Fibroblast of skin of left biceps (primary cell): ENCODE measurements at regions not wholly inside any gene's neighbourhood (a gene's known extent, or its start where the extent isn't known, plus 50 kb on each side); places are given as distances from the start of the nearest gene placed in this dataset.
"Not testable (repeated sequence)": the region's sequence is repeated elsewhere in the genome, so short reads cannot be mapped to it uniquely, and the experiment has no call there.

Experiments used
- DNase-seq, 2 experiments: peaks; one replicate each; pipeline ENCODE4 v3.0.0-alpha.2; 2013; ENCODE audit warnings: low read depth in 2 of 2

DNA sequence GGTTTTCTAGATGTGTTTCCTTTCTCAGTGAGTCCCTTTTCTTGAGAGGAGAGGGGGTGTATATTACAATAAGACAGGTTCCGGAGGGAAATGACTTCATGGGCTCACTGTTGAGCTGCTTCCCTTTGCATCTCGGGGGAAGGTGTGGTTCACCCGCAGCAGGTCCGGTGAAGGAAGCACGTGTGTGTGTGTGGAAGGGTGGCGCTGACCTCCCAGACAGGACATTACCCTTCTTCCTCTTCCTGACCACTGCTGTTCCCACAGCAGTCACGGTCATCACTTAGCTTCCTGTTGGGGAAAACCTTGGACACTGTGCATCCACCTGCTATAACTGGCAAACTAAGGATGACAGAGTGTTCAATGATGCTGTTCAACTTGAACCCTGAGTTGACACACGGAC, 83.6 kb downstream of the PLEKHG1 start:
- no peak for DNase-seq

DNA sequence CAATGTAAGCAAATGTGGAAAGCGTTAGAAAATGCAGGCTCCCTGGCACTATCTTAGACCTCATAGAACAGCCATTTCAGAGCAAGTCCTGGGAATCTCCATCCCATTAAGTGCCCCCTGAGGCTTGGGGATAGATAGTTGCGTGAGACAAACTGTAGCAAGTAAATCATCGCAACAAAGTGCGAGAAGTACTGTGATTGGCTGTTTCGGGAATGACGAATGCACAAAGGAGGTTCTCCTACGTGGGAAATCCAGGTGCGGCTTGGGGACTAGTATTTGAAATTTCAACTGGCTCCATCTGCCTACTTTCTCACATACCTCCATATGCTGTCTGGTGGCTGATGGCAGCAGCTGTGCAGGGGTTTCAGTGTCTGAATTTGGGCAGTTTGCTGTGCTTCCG, 84.5 kb downstream of the PLEKHG1 start:
- DNase-seq: no peak

DNA sequence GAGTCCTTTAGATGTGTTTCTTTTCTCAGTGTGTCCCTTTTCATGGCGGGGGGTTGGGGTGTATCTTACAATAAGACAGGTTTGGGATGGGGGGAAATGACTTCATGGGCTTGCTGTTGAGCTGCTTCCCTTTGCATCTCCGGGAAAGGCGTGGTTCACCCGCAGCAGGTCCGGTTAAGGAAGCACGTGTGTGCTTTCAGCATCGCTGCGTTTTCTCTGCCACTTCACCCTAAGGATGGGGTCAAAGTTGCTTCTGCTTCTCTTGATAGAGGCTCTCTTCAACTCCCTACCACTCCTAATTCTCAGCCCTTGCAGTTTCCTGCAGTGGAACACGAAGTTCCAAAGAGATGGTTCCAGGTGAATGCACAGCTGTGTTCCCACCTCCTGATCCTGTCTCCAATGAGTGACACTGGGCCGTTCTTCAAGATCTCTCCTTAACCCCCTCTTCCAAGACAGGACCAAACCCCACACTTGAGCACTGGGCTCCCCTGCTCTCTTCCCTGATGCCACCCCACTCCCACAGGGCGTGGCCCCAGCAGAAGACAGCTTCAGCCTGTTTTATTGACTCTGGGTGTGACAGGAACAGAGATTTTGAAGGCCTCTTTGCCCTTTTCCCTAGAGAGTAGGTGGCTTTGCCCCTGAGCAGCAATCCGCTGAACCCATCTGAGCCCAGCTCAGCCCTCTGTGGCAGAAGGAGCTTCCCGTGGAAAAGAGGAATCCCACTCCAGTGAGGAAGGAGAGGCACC, 85.2 kb downstream of the PLEKHG1 start:
- no peak for DNase-seq

DNA sequence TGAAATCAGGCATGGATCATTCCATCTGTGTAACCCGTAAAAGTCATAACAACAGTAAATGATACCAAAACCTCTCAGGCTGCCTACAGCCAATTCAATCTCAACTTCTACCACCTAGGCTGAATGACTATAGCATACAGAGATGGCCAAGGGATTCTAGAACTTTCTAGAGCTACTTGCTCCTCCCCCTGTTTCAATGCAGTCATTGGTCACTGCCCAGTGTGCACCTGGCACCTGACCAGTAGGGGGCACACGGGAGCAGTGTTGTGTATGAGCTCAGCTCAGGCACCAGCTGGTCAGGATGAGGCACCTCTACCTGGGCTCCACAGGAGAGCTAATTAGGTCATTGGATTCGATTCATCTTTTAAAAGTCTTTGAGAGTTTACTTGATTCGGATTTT, 86.2 kb downstream of the PLEKHG1 start:
- DNase-seq: no peak

DNA sequence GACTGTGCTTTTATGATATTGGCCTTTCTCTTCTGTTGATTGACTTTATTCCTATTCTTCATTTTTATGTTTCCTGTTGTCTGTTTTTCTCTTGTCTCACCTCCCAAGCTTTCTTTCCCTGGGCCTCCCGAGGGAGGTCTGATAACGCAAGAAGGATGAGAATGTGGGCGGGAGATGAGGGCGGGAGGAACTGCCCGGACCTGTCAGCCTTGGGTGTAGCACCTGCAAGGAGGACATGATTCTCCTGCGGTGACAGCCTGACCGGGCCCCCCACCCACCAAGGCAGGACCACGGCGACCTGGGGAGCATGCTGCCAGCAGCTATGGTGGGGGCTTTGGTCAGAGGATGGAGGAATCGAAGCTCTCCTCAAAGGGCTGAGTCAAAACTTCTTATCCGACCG, 86.9 kb downstream of the PLEKHG1 start:
- DNase-seq: no peak

- DNase-seq: no peak
Observed at GRCh38 chr6:150687508-150687907, 87.8 kb downstream of the PLEKHG1 start.

DNA sequence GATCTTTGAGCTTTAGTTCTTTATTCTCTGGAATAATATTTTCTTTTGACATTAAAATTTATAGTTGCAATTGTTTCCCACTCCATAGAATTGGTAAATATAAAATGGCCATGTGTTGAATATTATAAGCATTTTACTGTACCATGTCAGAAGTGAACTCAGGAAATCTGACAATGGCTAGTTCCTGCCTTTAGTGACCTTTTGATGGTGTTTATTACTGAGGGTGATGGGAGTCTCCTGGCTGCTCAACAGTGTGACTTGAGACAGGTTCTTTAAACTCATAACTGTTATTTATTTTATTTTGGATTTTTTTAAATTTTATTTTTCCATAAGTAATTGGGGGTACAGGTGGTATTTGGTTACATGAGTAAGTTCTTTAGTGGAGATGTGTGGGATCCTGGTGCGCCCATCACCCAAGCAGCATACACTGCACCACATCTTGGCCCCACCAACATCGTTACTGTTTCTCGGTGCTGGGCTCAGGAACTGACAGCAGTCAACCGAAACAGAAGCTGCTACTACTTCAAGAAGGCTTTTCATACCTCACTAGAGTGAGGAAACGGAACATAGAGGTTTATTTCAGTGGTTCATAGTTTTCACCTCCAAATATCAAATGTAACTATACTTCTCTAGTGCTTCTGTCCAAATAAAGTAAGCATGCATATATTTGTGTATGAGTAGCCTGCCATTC, 90.4 kb downstream of the PLEKHG1 start:
- no peak for DNase-seq

- no peak for DNase-seq
Observed at GRCh38 chr6:150690681-150691080, 91.0 kb downstream of the PLEKHG1 start.

DNA sequence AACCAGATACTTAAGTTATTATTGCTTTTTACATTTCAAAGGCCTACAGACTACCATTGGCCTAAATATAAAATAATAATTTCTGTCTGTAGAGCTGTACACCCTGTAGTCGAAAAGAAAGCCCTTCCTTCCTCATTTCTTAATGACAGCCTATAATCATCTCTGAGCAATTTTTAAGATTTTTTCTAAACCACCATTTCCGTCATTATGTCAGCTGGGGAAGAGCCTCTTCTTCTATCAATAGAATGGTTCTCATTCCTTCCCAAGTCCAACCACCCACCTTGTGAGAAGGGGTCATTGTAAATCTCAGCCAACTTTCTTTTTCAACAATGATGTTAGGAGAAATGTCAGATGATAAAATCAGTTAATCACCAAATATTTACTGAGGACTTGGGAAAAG, 91.8 kb downstream of the PLEKHG1 start:
- DNase-seq: no peak

DNA sequence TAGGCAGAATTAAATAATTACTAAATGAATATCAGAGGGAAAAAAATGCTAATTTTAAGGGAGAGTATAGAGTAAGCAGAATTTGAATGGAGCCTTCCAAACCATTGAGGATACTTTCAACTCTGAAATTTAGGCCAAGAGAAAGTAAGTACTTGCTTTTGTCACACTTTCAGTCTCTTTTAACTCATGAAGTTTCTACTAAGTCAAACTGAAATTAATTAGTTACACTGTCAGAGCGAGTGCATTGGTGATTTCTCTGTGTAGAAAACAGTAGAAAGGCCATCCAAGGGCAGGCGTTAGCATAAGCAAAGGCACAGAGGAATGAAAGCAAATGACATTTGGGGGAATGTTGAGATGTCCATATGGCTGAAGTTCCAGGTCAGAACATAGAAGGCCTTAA, 92.9 kb downstream of the PLEKHG1 start:
- DNase-seq: no peak

GRCh38 chr6:150694889-150695288, 95.2 kb downstream of the PLEKHG1 start:
- no peak for DNase-seq

- DNase-seq: no peak
Observed at GRCh38 chr6:150695652-150696051, 96.0 kb downstream of the PLEKHG1 start.

- no peak for DNase-seq
Observed at GRCh38 chr6:150696190-150696589, 96.5 kb downstream of the PLEKHG1 start.

DNA sequence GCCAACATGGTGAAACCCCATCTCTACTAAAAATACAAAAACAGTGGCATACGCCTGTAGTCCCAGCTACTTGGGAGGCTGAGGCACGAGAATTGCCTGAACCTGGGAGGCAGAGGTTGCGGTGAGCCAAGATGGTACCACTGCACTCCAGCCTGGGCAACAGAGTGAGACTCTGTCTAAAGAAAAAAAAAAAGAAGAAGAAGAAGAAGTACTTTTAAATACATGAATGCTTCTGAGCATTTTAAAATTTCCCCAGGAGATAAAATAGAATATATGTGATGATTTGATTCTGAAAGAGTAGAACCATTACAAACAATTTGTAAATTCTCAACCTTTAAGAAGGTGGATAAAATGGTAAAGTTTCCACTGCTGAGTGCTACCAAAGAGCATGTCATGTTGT, 97.2 kb downstream of the PLEKHG1 start:
- not testable (repeated sequence) for DNase-seq

DNA sequence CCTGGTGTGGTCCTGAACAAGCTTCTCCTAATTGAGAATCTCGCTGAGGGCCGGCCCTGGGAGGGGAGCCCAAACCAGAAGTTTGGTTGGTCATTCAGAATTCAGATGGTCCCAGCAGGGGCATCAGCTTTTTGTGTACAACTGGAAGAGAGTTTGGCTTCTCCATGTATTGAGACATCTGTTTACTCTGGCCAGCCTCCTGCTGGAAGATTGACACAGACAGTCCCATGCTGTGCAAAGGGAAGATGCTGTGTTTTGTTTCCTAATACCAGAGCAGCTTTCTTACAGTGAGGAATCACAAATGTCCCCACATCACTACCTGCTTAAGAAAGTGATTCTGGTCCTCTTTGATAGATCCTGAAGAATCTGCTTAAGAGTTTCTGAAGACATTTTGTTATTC, 97.8 kb downstream of the PLEKHG1 start:
- DNase-seq: no peak

DNA sequence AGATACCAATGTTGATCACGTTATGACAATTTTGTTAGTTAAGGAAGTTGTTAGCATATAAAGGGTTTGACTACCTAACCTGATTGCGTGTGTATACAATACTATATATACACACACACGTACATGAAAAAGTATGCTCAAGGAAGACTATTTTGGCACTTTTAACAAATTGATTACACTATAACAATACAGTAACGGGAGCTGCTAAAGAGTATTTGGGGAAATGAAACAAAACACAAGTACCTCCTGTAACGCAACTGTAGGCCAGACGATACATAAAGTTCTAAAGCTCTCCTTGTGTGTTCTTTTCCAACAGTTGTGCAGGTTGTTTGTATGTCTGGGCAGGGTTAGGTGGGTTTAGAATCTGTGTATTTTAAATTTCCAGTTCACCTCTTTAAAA, 98.7 kb downstream of the PLEKHG1 start:
- no peak for DNase-seq

- DNase-seq: no peak
Observed at GRCh38 chr6:150702675-150703074, 103.0 kb downstream of the PLEKHG1 start.

- no peak for DNase-seq
Observed at GRCh38 chr6:150704447-150705192, 104.9 kb downstream of the PLEKHG1 start.

DNA sequence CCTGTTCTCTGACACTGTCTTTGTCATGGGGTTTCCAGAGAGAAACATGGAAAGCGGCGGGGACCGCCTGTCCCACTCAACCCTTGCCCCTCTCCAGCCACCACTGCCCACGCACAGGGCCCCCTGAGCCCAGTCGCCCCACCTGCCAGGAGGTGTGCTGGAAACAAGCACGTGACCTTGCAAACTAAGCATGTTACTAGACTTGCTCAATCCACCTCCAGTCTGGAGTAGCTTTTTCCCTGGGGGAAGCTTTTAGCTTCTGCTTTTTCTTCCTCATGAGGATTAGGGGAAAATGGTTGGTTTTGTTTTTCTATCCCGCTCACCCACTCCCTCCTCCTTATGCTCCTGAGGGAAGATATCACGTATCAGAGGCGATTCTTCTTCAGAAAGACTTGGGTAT, 105.7 kb downstream of the PLEKHG1 start:
- no peak for DNase-seq

GRCh38 chr6:150710236-150710635, 110.6 kb downstream of the PLEKHG1 start:
- DNase-seq: no peak

DNA sequence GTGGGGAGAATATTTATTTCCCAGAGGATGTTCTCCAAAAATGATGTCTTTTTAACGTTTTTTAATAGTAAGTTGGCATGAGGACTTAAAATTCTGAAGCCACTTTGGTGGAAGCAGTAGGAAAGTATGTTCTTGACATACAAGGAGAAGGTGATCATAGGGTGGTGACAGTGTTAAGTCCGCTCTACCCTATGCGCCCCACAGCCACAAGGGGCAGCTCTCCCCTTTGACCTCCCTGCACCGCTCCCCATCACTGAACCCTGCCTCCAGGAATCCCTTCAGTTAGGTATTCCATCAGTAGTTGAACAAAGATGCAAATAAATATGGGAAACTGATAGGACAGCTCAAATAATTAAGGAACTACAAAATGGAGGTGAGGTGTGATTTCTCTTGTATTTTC, 111.4 kb downstream of the PLEKHG1 start:
- DNase-seq: no peak

DNA sequence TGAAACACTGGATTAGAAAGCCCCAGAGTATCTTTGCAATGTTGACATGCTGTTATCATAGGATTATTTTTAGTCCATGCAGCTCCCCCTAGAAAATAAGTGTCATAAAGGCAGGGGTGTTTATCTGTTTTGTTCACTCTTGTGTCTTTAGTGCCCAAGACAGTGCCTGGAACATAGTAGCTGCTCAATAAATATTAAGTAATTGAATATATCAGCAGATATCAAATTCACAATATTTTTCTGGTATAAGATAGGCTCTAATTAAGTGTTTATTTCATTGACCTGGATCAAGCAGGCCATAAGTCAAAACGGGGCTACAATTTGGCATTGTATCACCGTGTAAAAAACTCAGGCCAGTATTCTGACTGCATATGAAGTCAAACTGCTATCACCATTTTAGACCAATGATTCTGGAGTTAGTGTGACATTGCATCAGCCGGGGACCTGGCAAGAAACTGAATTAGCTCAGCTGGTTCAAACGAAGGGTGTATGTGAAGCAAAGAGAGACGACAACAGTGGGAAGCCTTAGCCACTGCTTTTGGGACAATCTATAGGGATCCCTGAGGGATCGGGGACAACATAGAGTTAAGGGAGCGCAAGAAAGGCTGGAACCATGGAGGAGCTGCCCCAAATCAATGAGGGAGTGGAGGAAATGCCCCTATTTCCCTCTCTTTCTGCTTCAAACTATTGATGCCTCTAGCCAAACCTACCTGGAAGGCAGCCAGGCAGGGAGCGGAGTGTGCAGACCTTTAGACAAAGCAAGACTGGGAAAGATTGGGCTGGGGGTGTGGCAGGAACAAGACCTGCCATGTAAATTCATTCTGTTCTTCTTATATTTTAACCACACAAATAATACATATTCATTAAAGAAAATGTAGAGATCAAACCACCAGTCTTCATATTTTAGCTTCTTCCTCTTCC, 112.2 kb downstream of the PLEKHG1 start:
- no peak for DNase-seq
